Mammary epithelial cell (primary cell): ENCODE measurements at regions not wholly inside any gene's neighbourhood (a gene's known extent, or its start where the extent isn't known, plus 50 kb on each side); places are given as distances from the start of the nearest gene placed in this dataset.

Experiments used
- CTCF ChIP-seq, 2 donors: IDR thresholded peaks in 1 of 2; conservative IDR thresholded peaks in 1 of 2; 2 replicates each; pipeline ENCODE4 v1.5.1; 2011 to 2012; ENCODE audit warnings: inconsistent platforms in 2 of 2, low read length in 2 of 2, mild to moderate bottlenecking in 2 of 2, control low read depth in 1 of 2, low read depth in 1 of 2; ENCODE audit not compliant: insufficient read depth in 1 of 2; ENCODE audit errors: extremely low read depth in 1 of 2
- EZH2 ChIP-seq: IDR thresholded peaks from 2 replicates; pipeline ENCODE4 v1.6.1; 2012; ENCODE audit warnings: low read length, inconsistent platforms, borderline replicate concordance

DNA sequence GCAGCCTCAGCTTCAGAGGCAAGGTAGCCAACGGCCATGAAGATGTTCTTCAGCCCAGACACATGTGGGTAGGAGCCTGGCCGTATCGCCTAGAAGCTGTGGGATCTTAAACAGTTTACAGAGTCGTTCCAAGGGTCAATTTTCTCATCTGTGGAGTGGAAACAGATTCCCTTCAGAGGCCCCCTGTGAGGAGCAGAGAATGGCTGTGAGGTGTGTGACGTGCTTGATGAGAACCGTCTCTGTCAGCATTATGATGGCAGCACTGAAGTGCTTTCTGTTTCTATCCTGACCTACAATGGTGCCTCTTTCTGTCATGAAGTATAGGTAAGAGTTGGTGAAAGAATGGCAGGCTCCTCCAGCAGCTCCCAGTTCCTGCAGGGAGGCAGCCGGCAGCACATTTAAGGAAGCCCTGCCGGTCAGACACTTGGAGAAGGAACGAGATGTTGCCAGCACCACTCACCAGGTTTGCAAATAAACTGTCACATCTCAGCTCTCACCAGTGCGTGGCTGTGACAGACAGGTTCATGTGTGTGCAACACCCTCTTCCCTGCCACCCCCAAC, 277.3 kb downstream of the FOXO1 start:
- TF ChIP-seq CTCF (conservative IDR thresholded peaks at IDR 0.05 in 1 of 2, IDR thresholded peaks at IDR 0.05 in 1 of 2; ENCODE audit: extremely low read depth in 1 of 2, insufficient read depth in 1 of 2, low read depth in 1 of 2, low read length in 2 of 2) (no peak), EZH2 (no peak)
